SK-N-SH (cell line): ENCODE measurements at regions not wholly inside any gene's neighbourhood (a gene's known extent, or its start where the extent isn't known, plus 50 kb on each side); places are given as distances from the start of the nearest gene placed in this dataset.
A peak's percentile ranks its signal among the peaks of the same experiment; 100 is the strongest.
"Not testable (repeated sequence)": the region's sequence is repeated elsewhere in the genome, so short reads cannot be mapped to it uniquely, and the experiment has no call there.

ENCODE experiments used
- CHD2 ChIP-seq: fragments of 150-350 bp; IDR thresholded peaks from 2 replicates; pipeline ENCODE4 v1.6.1; 2018; ENCODE audit warnings: low read length; ENCODE audit not compliant: partially characterized antibody
- CTCF ChIP-seq: fragments of 200-600 bp; sonication (generic); IDR thresholded peaks from 2 replicates; pipeline ENCODE4 v1.6.1; 2017; ENCODE audit warnings: antibody characterized with exemption, mild to moderate bottlenecking, moderate library complexity
- ELF1 ChIP-seq: IDR thresholded peaks from 2 replicates; pipeline ENCODE4 v1.4.0; 2012
- EP300 ChIP-seq, 2 experiments: IDR thresholded peaks; 2 replicates each; pipeline versions ENCODE4 v1.4.0 to v1.6.1; 2012; ENCODE audit warnings: borderline replicate concordance in 1 of 2, low read depth in 1 of 2, low read length in 1 of 2
- GATA2 ChIP-seq: sonication (generic); formaldehyde crosslinking; IDR thresholded peaks from 2 replicates; pipeline ENCODE4 v1.5.0; 2020; ENCODE audit warnings: mild to moderate bottlenecking, missing genetic modification reagents
- SMC3 ChIP-seq: IDR thresholded peaks from 2 replicates; pipeline ENCODE4 v1.6.1; 2012; ENCODE audit warnings: low read depth, low read length, improper control_type of control experiment
- TF ChIP-seq, protein P1 (sequence below): IDR thresholded peaks from 2 replicates; pipeline ENCODE4 v1.4.0; 2012; ENCODE audit warnings: low read depth, borderline replicate concordance

GRCh38 chr17:22548873-22549272 is 856.5 kb downstream of the KCNJ18 start:
- TF ChIP-seq CTCF: peak; percentile 50
- TF ChIP-seq CHD2; EP300 (IDR thresholded peaks at IDR 0.05; ENCODE audit: borderline replicate concordance in 1 of 2, low read depth in 1 of 2, low read length in 1 of 2); SMC3; ELF1; GATA2 (CRISPR knock-in tag): not testable (repeated sequence)
- TF ChIP-seq, protein P1, sequence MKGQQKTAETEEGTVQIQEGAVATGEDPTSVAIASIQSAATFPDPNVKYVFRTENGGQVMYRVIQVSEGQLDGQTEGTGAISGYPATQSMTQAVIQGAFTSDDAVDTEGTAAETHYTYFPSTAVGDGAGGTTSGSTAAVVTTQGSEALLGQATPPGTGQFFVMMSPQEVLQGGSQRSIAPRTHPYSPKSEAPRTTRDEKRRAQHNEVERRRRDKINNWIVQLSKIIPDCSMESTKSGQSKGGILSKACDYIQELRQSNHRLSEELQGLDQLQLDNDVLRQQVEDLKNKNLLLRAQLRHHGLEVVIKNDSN: not testable (repeated sequence)
